K562 (cell line): ENCODE measurements at regions not wholly inside any gene's neighbourhood (a gene's known extent, or its start where the extent isn't known, plus 50 kb on each side); places are given as distances from the start of the nearest gene placed in this dataset.

Experiments used
- FOS ChIP-seq: IDR thresholded peaks from 3 replicates; pipeline ENCODE4 v1.6.1; 2011; ENCODE audit not compliant: insufficient read length; ENCODE audit errors: extremely low read depth
- GATAD2B ChIP-seq: fragments of 450-650 bp; IDR thresholded peaks from 2 replicates; pipeline ENCODE4 v1.6.1; 2017; ENCODE audit warnings: mild to moderate bottlenecking, borderline replicate concordance
- KAT8 ChIP-seq: fragments of 450-650 bp; IDR thresholded peaks from 2 replicates; pipeline ENCODE4 v1.6.1; 2016; ENCODE audit warnings: low read depth, mild to moderate bottlenecking
- NCOA2 ChIP-seq, 2 experiments: fragments of 450-650 bp; IDR thresholded peaks; 2 replicates each; pipeline ENCODE4 v1.6.1; 2018; ENCODE audit warnings: mild to moderate bottlenecking in 2 of 2, moderate library complexity in 1 of 2; ENCODE audit not compliant: partially characterized antibody in 2 of 2
- NFYB ChIP-seq: IDR thresholded peaks from 2 replicates; pipeline ENCODE4 v1.6.1; 2011; ENCODE audit warnings: mild to moderate bottlenecking, moderate library complexity; ENCODE audit not compliant: insufficient read length; ENCODE audit errors: extremely low read depth
- SIN3A ChIP-seq, 2 experiments: fragments of 150-350 bp in 1 of 2; IDR thresholded peaks; 2 replicates each; pipeline ENCODE4 v1.6.1; 2011 to 2016; ENCODE audit warnings: borderline replicate concordance in 2 of 2, low read depth in 2 of 2, low read length in 2 of 2, mild to moderate bottlenecking in 2 of 2, moderate library complexity in 2 of 2; ENCODE audit not compliant: control insufficient read depth in 1 of 2
- SMARCA5 ChIP-seq: fragments of 450-650 bp; IDR thresholded peaks from 2 replicates; pipeline ENCODE4 v1.6.1; 2016
- TAL1 ChIP-seq: fragments of 450-650 bp; IDR thresholded peaks from 2 replicates; pipeline ENCODE4 v1.6.1; 2016; ENCODE audit warnings: mild to moderate bottlenecking
- TSC22D4 ChIP-seq: fragments of 450-650 bp; IDR thresholded peaks from 2 replicates; pipeline ENCODE4 v1.6.1; 2016; ENCODE audit warnings: missing genetic modification characterization, missing biosample characterization, control low read depth
- ZFP30 ChIP-seq: fragments of 250-450 bp; sonication (Bioruptor Pico); IDR thresholded peaks from 2 replicates; pipeline ENCODE4 v1.8.0; 2022; ENCODE audit warnings: moderate library complexity, mild to moderate bottlenecking, inconsistent platforms, borderline replicate concordance
- ZKSCAN3 ChIP-seq: fragments of 250-450 bp; sonication (Bioruptor Pico); IDR thresholded peaks from 2 replicates; pipeline ENCODE4 v1.4.0; 2020
- ZNF41 ChIP-seq: fragments of 250-450 bp; sonication (Bioruptor Pico); conservative IDR thresholded peaks from 2 replicates; pipeline ENCODE4 v1.4.0; 2020; ENCODE audit warnings: mild to moderate bottlenecking
- ZNF436 ChIP-seq: fragments of 250-450, 450-650 bp; sonication (Bioruptor Pico); formaldehyde crosslinking; IDR thresholded peaks from 2 replicates; pipeline ENCODE4 v1.7.0; 2020; ENCODE audit warnings: mild to moderate bottlenecking
- TF ChIP-seq, protein P1 (sequence below): IDR thresholded peaks from 2 replicates; pipeline ENCODE4 v1.6.1; 2012; ENCODE audit warnings: low read depth, low read length, improper control_type of control experiment, borderline replicate concordance
- TF ChIP-seq, protein P2 (sequence below): fragments of 250-450 bp; sonication (Bioruptor Pico); IDR thresholded peaks from 2 replicates; pipeline ENCODE4 v1.8.0; 2021; ENCODE audit warnings: moderate library complexity, mild to moderate bottlenecking, inconsistent platforms
- TF ChIP-seq, protein P3 (sequence below): fragments of 250-450 bp; sonication (Bioruptor Pico); IDR thresholded peaks from 2 replicates; pipeline ENCODE4 v1.8.0; 2021; ENCODE audit warnings: mild to moderate bottlenecking, moderate library complexity
- TF ChIP-seq, protein P4 (sequence below): fragments of 450-650 bp; IDR thresholded peaks from 2 replicates; pipeline ENCODE4 v1.6.1; 2018; ENCODE audit not compliant: partially characterized antibody
- TF ChIP-seq, protein P5 (sequence below): fragments of 450-650 bp; formaldehyde crosslinking; IDR thresholded peaks from 2 replicates; pipeline ENCODE4 v1.4.0; 2022; ENCODE audit warnings: mild to moderate bottlenecking, moderate library complexity

DNA sequence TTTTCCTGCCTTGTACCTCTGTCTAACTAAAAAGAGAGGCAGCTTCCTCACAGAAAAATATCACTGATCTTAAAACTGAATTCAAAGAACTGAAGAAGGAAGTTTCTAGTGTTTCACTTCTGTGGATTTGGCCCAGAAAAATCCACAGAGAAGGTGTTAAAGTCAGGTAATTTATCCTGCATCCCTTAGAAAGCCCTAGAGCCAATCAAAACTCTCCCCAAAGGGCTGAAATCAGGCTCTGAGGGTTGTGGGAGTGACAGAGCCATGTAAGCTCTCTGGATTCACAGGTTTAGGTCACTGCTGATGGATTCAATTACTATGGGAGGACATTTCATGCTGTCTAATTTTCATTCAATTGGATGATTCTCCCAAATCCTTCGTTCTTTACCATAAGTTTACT, 152.3 kb downstream of the OR2B2 start (continued):
- TF ChIP-seq, protein P1, sequence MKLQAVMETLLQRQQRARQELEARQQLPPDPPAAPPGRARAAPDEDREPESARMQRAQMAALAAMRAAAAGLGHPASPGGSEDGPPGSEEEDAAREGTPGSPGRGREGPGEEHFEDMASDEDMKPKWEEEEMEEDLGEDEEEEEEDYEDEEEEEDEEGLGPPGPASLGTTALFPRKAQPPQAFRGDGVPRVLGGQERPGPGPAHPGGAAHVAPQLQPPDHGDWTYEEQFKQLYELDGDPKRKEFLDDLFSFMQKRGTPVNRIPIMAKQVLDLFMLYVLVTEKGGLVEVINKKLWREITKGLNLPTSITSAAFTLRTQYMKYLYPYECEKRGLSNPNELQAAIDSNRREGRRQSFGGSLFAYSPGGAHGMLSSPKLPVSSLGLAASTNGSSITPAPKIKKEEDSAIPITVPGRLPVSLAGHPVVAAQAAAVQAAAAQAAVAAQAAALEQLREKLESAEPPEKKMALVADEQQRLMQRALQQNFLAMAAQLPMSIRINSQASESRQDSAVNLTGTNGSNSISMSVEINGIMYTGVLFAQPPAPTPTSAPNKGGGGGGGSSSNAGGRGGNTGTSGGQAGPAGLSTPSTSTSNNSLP: no peak
- no peak for TF ChIP-seq SIN3A (IDR thresholded peaks at IDR 0.05; ENCODE audit: borderline replicate concordance in 2 of 2, control insufficient read depth in 1 of 2, low read depth in 2 of 2, low read length in 2 of 2)
- no peak for TF ChIP-seq ZKSCAN3 (CRISPR knock-in tag)
- no peak for TF ChIP-seq KAT8
- TF ChIP-seq, protein P2, sequence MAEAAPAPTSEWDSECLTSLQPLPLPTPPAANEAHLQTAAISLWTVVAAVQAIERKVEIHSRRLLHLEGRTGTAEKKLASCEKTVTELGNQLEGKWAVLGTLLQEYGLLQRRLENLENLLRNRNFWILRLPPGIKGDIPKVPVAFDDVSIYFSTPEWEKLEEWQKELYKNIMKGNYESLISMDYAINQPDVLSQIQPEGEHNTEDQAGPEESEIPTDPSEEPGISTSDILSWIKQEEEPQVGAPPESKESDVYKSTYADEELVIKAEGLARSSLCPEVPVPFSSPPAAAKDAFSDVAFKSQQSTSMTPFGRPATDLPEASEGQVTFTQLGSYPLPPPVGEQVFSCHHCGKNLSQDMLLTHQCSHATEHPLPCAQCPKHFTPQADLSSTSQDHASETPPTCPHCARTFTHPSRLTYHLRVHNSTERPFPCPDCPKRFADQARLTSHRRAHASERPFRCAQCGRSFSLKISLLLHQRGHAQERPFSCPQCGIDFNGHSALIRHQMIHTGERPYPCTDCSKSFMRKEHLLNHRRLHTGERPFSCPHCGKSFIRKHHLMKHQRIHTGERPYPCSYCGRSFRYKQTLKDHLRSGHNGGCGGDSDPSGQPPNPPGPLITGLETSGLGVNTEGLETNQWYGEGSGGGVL (CRISPR knock-in tag): no peak
- TF ChIP-seq GATAD2B: 0 out of 2 replicates have a peak, but pooled peaks have one; percentile 10
- TF ChIP-seq ZNF41 (CRISPR knock-in tag): no peak
- TF ChIP-seq NCOA2 (IDR thresholded peaks at IDR 0.05; ENCODE audit: partially characterized antibody in 2 of 2): peak in 1 of 2 experiments; percentile 98
- TF ChIP-seq FOS: no peak
- TF ChIP-seq, protein P3, sequence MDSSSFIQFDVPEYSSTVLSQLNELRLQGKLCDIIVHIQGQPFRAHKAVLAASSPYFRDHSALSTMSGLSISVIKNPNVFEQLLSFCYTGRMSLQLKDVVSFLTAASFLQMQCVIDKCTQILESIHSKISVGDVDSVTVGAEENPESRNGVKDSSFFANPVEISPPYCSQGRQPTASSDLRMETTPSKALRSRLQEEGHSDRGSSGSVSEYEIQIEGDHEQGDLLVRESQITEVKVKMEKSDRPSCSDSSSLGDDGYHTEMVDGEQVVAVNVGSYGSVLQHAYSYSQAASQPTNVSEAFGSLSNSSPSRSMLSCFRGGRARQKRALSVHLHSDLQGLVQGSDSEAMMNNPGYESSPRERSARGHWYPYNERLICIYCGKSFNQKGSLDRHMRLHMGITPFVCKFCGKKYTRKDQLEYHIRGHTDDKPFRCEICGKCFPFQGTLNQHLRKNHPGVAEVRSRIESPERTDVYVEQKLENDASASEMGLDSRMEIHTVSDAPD (CRISPR knock-in tag): no peak
- TF ChIP-seq, protein P4, sequence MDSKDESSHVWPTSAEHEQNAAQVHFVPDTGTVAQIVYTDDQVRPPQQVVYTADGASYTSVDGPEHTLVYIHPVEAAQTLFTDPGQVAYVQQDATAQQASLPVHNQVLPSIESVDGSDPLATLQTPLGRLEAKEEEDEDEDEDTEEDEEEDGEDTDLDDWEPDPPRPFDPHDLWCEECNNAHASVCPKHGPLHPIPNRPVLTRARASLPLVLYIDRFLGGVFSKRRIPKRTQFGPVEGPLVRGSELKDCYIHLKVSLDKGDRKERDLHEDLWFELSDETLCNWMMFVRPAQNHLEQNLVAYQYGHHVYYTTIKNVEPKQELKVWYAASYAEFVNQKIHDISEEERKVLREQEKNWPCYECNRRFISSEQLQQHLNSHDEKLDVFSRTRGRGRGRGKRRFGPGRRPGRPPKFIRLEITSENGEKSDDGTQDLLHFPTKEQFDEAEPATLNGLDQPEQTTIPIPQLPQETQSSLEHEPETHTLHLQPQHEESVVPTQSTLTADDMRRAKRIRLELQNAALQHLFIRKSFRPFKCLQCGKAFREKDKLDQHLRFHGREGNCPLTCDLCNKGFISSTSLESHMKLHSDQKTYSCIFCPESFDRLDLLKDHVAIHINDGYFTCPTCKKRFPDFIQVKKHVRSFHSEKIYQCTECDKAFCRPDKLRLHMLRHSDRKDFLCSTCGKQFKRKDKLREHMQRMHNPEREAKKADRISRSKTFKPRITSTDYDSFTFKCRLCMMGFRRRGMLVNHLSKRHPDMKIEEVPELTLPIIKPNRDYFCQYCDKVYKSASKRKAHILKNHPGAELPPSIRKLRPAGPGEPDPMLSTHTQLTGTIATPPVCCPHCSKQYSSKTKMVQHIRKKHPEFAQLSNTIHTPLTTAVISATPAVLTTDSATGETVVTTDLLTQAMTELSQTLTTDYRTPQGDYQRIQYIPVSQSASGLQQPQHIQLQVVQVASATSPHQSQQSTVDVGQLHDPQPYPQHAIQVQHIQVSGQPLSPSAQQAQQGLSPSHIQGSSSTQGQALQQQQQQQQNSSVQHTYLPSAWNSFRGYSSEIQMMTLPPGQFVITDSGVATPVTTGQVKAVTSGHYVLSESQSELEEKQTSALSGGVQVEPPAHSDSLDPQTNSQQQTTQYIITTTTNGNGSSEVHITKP: no peak
- no peak for TF ChIP-seq TSC22D4 (tag)
- TF ChIP-seq, protein P5, sequence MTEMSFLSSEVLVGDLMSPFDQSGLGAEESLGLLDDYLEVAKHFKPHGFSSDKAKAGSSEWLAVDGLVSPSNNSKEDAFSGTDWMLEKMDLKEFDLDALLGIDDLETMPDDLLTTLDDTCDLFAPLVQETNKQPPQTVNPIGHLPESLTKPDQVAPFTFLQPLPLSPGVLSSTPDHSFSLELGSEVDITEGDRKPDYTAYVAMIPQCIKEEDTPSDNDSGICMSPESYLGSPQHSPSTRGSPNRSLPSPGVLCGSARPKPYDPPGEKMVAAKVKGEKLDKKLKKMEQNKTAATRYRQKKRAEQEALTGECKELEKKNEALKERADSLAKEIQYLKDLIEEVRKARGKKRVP (CRISPR knock-in tag): no peak
- peak; percentile 25 for TF ChIP-seq NFYB
- TF ChIP-seq SMARCA5: no peak
- TF ChIP-seq ZFP30: no peak
- TF ChIP-seq ZNF436 (CRISPR knock-in tag): no peak
- TF ChIP-seq TAL1: no peak
